Smooth muscle cell (in vitro differentiated cells): ENCODE measurements at regions not wholly inside any gene's neighbourhood (a gene's known extent, or its start where the extent isn't known, plus 50 kb on each side); places are given as distances from the start of the nearest gene placed in this dataset.

ENCODE experiments used
- DNase-seq: peaks from one replicate; lab custom pipeline; 2025; ENCODE audit not compliant: unreplicated experiment; lab: John Stamatoyannopoulos, UW
- H2AFZ ChIP-seq: fragments of 200-600 bp; sonication (generic); 2 replicates; pipeline ENCODE4 v1.6.0; 2016; ENCODE audit warnings: antibody characterized with exemption, low read depth, mild to moderate bottlenecking
- H3F3A ChIP-seq: fragments of 200-600 bp; sonication (generic); 2 replicates; pipeline ENCODE4 v1.6.0; 2017; ENCODE audit warnings: antibody characterized with exemption, low read depth
- H3K27ac ChIP-seq: fragments of 200-600 bp; sonication (generic); 2 replicates; pipeline ENCODE4 v1.5.1; 2016; ENCODE audit warnings: low read depth, mild to moderate bottlenecking
- H3K27me3 ChIP-seq: fragments of 200-600 bp; sonication (generic); 2 replicates; pipeline ENCODE4 v1.6.1; 2016; ENCODE audit warnings: low read depth, mild to moderate bottlenecking
- H3K36me3 ChIP-seq: fragments of 200-600 bp; sonication (generic); 2 replicates; pipeline ENCODE4 v1.5.1; 2016; ENCODE audit warnings: low read depth
- H3K4me1 ChIP-seq: fragments of 200-600 bp; sonication (generic); 2 replicates; pipeline ENCODE4 v1.5.1; 2016; ENCODE audit warnings: low read depth
- H3K4me2 ChIP-seq: fragments of 200-600 bp; sonication (generic); 2 replicates; pipeline ENCODE4 v1.6.0; 2016; ENCODE audit warnings: mild to moderate bottlenecking
- H3K4me3 ChIP-seq: fragments of 200-600 bp; sonication (generic); 2 replicates; pipeline ENCODE4 v1.5.1; 2016; ENCODE audit warnings: mild to moderate bottlenecking
- H3K79me2 ChIP-seq: fragments of 200-600 bp; sonication (generic); 2 replicates; pipeline ENCODE4 v1.6.0; 2016; ENCODE audit warnings: low read depth, mild to moderate bottlenecking
- H3K9ac ChIP-seq: fragments of 200-600 bp; sonication (generic); 2 replicates; pipeline ENCODE4 v1.6.0; 2016; ENCODE audit warnings: low read depth
- H3K9me3 ChIP-seq: fragments of 200-600 bp; sonication (generic); replicated peaks from 2 replicates; pipeline ENCODE4 v1.5.1; 2016; ENCODE audit warnings: low read depth
- H4K20me1 ChIP-seq: fragments of 200-600 bp; sonication (generic); 2 replicates; pipeline ENCODE4 v1.6.0; 2016; ENCODE audit warnings: low read depth
- CTCF ChIP-seq: fragments of 200-600 bp; sonication (generic); IDR thresholded peaks from 2 replicates; pipeline ENCODE4 v1.5.1; 2017; ENCODE audit warnings: borderline replicate concordance, mild to moderate bottlenecking, antibody characterized with exemption; ENCODE audit not compliant: insufficient read depth, poor library complexity, severe bottlenecking
- WGBS: methylation state at CpG from one replicate; pipeline ENCODE4 v1.1.7; 2016; ENCODE audit warnings: low lambda C conversion rate; 5-methylcytosine and 5-hydroxymethylcytosine counted together

GRCh38 chr16:73213732-73214455 lies 166.0 kb upstream of the ZFHX3 start:
- peak overlapping the region; percentile 38 for H3K9ac ChIP-seq
- H3F3A ChIP-seq = peaks cover 14% of the 10 kb centered on the region
- peak overlapping the region; percentile 71 for H3K4me2 ChIP-seq
- H3K27ac ChIP-seq = peak overlapping the region; percentile 98
- H2AFZ ChIP-seq = no peak overlapping the region
- peaks cover 7% of the 10 kb centered on the region for H3K4me1 ChIP-seq
- 91% methylated on average over 10 of the region's 10 CpGs for WGBS
- H4K20me1 ChIP-seq = no peaks in the 10 kb centered on the region
- H3K36me3 ChIP-seq = no peaks in the 10 kb centered on the region
- TF ChIP-seq CTCF = no peak
- no peaks in the 10 kb centered on the region for H3K79me2 ChIP-seq
- no peaks in the 10 kb centered on the region for H3K27me3 ChIP-seq
- H3K9me3 ChIP-seq = no peaks in the 10 kb centered on the region
- DNase-seq = no peak
- no peak overlapping the region for H3K4me3 ChIP-seq

GRCh38 chr16:73212431-73212830 lies 164.5 kb upstream of the ZFHX3 start:
- no peak overlapping the region for H3K4me2 ChIP-seq
- no peaks in the 10 kb centered on the region for H3K27me3 ChIP-seq
- no peak overlapping the region for H2AFZ ChIP-seq
- H3K9me3 ChIP-seq = no peaks in the 10 kb centered on the region
- H3K4me3 ChIP-seq = no peak overlapping the region
- peaks cover 7% of the 10 kb centered on the region for H3K4me1 ChIP-seq
- no peak for TF ChIP-seq CTCF
- H3K79me2 ChIP-seq = no peaks in the 10 kb centered on the region
- peaks cover 14% of the 10 kb centered on the region for H3F3A ChIP-seq
- DNase-seq = no peak
- no peaks in the 10 kb centered on the region for H4K20me1 ChIP-seq
- H3K36me3 ChIP-seq = no peaks in the 10 kb centered on the region
- no peak overlapping the region for H3K9ac ChIP-seq
- 92% methylated on average over 4 of the region's 4 CpGs for WGBS
- H3K27ac ChIP-seq = no peak overlapping the region

- Histone ChIP-seq H2AFZ (no peak overlapping the region), H3K27me3 (no peaks in the 10 kb centered on the region), H3K4me3 (no peak overlapping the region), H3K36me3 (no peaks in the 10 kb centered on the region), H3F3A (peaks cover 14% of the 10 kb centered on the region), H3K9me3 (no peaks in the 10 kb centered on the region), H3K9ac (no peak overlapping the region), H3K4me1 (peaks cover 7% of the 10 kb centered on the region), H3K27ac (no peak overlapping the region), H3K79me2 (no peaks in the 10 kb centered on the region), H3K4me2 (no peak overlapping the region), H4K20me1 (no peaks in the 10 kb centered on the region)
- TF ChIP-seq CTCF = no peak
- WGBS = 75% methylated on average over 1 of the region's 1 CpG
- DNase-seq = no peak
Measured at GRCh38 chr16:73210686-73211085, 162.8 kb upstream of the ZFHX3 start.

GRCh38 chr16:73210084-73210483 lies 162.2 kb upstream of the ZFHX3 start:
- no peak overlapping the region for H3K9ac ChIP-seq
- H3F3A ChIP-seq = peaks cover 8% of the 10 kb centered on the region
- no peak overlapping the region for H3K4me3 ChIP-seq
- no peak for TF ChIP-seq CTCF
- H3K4me1 ChIP-seq = peaks cover 7% of the 10 kb centered on the region
- no peaks in the 10 kb centered on the region for H3K9me3 ChIP-seq
- DNase-seq = no peak
- no peaks in the 10 kb centered on the region for H3K36me3 ChIP-seq
- H3K27me3 ChIP-seq = no peaks in the 10 kb centered on the region
- H3K4me2 ChIP-seq = no peak overlapping the region
- 86% methylated on average over 4 of the region's 4 CpGs for WGBS
- H4K20me1 ChIP-seq = no peaks in the 10 kb centered on the region
- H3K79me2 ChIP-seq = no peaks in the 10 kb centered on the region
- H2AFZ ChIP-seq = no peak overlapping the region
- H3K27ac ChIP-seq = no peak overlapping the region
